Osteocyte (in vitro differentiated cells): ENCODE measurements at regions not wholly inside any gene's neighbourhood (a gene's known extent, or its start where the extent isn't known, plus 50 kb on each side); places are given as distances from the start of the nearest gene placed in this dataset.

Source experiments
- DNase-seq: peaks from one replicate; pipeline ENCODE4 v3.0.0; 2021; ENCODE audit warnings: mixed read lengths; ENCODE audit not compliant: unreplicated experiment; ENCODE audit errors: extremely low spot score
- H3K27ac Mint-ChIP-seq: one replicate; pipeline ENCODE4 v1.8.0; 2021; ENCODE audit warnings: mild to moderate bottlenecking, mixed read lengths; ENCODE audit not compliant: unreplicated experiment
- H3K27me3 Mint-ChIP-seq: one replicate; pipeline ENCODE4 v1.8.0; 2021; ENCODE audit warnings: mixed read lengths; ENCODE audit not compliant: unreplicated experiment
- H3K36me3 Mint-ChIP-seq: one replicate; pipeline ENCODE4 v1.8.0; 2021; ENCODE audit warnings: mixed read lengths; ENCODE audit not compliant: unreplicated experiment
- H3K4me1 Mint-ChIP-seq: one replicate; pipeline ENCODE4 v1.8.0; 2021; ENCODE audit warnings: mixed read lengths; ENCODE audit not compliant: unreplicated experiment
- H3K4me3 Mint-ChIP-seq: one replicate; pipeline ENCODE4 v1.8.0; 2021; ENCODE audit warnings: mild to moderate bottlenecking, moderate library complexity, mixed read lengths; ENCODE audit not compliant: unreplicated experiment
- H3K9me3 Mint-ChIP-seq: one replicate; pipeline ENCODE4 v1.8.0; 2021; ENCODE audit warnings: mixed read lengths; ENCODE audit not compliant: unreplicated experiment
- CTCF ChIP-seq: fragments of 200-600 bp; sonication (generic); IDR thresholded peaks from 2 replicates; pipeline ENCODE4 v1.5.0; 2021; ENCODE audit warnings: antibody characterized with exemption, mild to moderate bottlenecking, moderate library complexity

GRCh38 chr16:7089751-7090150 is 242.9 kb upstream of the RBFOX1 start:
- peaks cover 32% of the 10 kb centered on the region for H3K9me3 Mint-ChIP-seq
- no peaks in the 10 kb centered on the region for H3K4me1 Mint-ChIP-seq
- no peak for DNase-seq
- TF ChIP-seq CTCF, result no peak
- no peak overlapping the region for H3K4me3 Mint-ChIP-seq
- H3K27me3 Mint-ChIP-seq, result no peaks in the 10 kb centered on the region
- no peaks in the 10 kb centered on the region for H3K36me3 Mint-ChIP-seq
- H3K27ac Mint-ChIP-seq, result no peak overlapping the region

GRCh38 chr16:7088711-7089110 is 243.9 kb upstream of the RBFOX1 start:
- Mint-ChIP-seq H3K9me3 (peaks cover 26% of the 10 kb centered on the region), H3K27ac (no peak overlapping the region), H3K4me3 (no peak overlapping the region), H3K4me1 (no peaks in the 10 kb centered on the region), H3K36me3 (no peaks in the 10 kb centered on the region), H3K27me3 (no peaks in the 10 kb centered on the region)
- no peak for TF ChIP-seq CTCF
- DNase-seq, result no peak

GRCh38 chr16:7086822-7087616 is 245.6 kb upstream of the RBFOX1 start:
- Mint-ChIP-seq H3K4me1 (no peaks in the 10 kb centered on the region), H3K36me3 (no peaks in the 10 kb centered on the region), H3K27ac (no peak overlapping the region), H3K9me3 (peaks cover 21% of the 10 kb centered on the region), H3K27me3 (no peaks in the 10 kb centered on the region), H3K4me3 (no peak overlapping the region)
- no peak for DNase-seq
- no peak for TF ChIP-seq CTCF

GRCh38 chr16:7085776-7086175 is 246.9 kb upstream of the RBFOX1 start:
- TF ChIP-seq CTCF, result no peak
- no peak for DNase-seq
- Mint-ChIP-seq H3K36me3 (no peaks in the 10 kb centered on the region), H3K27me3 (no peaks in the 10 kb centered on the region), H3K4me1 (no peaks in the 10 kb centered on the region), H3K4me3 (no peak overlapping the region), H3K27ac (no peak overlapping the region), H3K9me3 (peaks cover 23% of the 10 kb centered on the region)

GRCh38 chr16:7083096-7083495 is 249.5 kb upstream of the RBFOX1 start:
- Mint-ChIP-seq H3K4me3 (no peak overlapping the region), H3K4me1 (no peaks in the 10 kb centered on the region), H3K27ac (no peak overlapping the region), H3K36me3 (no peaks in the 10 kb centered on the region), H3K9me3 (peaks cover 22% of the 10 kb centered on the region), H3K27me3 (no peaks in the 10 kb centered on the region)
- no peak for DNase-seq
- TF ChIP-seq CTCF, result no peak
